Fibroblast of skin of abdomen (primary cell): ENCODE measurements at regions not wholly inside any gene's neighbourhood (a gene's known extent, or its start where the extent isn't known, plus 50 kb on each side); places are given as distances from the start of the nearest gene placed in this dataset.
A peak's percentile ranks its signal among the peaks of the same experiment; 100 is the strongest.
"Not testable (repeated sequence)": the region's sequence is repeated elsewhere in the genome, so short reads cannot be mapped to it uniquely, and the experiment has no call there.

Experiments
- DNase-seq: peaks from one replicate; pipeline ENCODE4 v3.0.0-alpha.2; 2013

DNA sequence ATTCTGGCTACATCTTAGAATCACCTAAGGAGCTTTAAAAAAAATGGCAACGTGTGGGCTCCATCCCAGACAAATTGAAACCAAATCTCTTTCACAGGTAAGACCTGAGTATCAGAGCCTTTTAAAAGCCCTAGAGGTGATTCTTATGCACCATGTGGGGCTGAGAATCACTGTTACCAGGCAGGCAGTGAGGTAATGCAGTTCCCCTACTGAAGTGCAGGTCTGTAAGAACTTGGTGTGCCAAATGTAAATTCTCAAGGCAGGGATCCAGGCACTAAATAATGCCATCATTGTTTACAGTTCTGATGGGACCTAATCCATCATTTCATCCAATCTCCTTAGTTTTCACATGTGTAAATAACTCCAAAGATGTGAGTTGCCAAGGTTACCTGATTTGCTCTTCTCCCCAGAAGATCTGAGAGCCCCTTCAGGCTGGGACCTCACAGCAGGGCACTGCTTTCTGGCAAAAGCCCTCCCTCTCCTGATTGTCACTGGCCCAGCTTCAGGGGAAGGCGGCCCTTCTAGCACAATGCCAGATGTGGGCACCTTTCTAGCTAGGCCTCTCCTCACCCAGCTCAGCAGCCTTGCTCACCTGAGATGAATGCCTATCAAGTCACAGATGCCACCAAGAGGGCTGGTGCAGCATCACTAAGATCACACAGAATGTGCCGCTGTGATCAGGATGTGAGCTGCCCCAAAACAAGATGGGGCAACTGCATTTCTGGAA lies 73.6 kb upstream of the RGPD5 start:
- DNase-seq: no peak

DNA sequence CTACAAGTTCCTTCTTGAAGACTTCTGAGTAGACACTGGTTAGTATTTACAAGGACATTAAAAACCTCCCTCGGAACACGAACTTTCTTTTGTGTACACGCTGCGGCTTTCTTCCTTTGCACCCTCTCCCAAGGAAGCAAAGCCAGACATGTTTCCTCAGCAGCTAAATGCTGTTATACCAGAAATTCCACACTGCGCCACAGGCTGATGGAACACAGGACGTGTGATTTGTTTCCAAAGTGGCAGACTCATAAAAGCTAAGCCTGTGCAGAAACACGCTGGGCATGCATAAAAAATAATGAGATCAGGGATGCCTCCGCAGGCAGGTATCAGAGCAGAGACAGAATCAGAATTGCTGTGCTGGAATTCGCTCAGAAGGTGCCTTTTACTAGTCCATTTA lies 73.0 kb upstream of the RGPD5 start:
- DNase-seq: no peak

DNA sequence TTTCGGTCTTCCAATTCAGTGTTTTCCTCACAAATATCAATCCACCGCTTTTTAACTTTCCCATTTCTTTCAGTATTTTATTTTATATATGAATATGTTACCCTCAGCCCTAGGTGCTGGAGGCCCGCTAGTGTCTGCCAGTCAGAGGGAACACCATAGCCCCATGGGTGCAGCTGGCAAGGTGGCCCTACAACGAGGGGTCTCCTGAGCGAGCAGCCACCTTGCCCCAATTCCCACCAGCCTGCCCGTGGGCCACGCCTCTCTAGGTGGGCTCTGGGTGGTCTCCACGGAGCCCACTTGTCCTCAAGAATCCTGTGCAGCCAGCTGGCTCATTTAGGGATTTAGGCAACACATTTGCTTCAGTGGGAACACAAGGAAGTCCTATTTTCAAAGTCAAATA lies 72.5 kb upstream of the RGPD5 start:
- no peak for DNase-seq

DNA sequence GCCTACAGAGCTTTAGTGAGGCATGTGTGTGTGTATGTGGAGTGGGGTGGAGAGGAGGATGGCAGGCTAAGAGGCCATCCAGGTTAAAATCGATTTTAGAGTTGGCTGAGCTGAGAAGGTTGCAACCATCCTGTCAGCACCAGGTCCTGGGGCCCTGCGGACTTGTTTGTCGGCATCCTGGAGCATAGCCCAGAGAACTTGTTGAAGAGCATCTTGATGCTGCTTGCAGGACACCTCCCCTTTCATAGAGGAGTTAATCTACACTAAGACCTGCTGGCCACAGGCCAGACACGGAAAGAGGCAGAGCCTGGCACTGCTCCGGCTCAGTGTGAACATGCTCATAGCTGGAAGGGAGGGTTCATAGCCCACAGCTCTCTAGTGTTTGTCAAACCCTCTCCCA lies 72.1 kb upstream of the RGPD5 start:
- no peak for DNase-seq

DNA sequence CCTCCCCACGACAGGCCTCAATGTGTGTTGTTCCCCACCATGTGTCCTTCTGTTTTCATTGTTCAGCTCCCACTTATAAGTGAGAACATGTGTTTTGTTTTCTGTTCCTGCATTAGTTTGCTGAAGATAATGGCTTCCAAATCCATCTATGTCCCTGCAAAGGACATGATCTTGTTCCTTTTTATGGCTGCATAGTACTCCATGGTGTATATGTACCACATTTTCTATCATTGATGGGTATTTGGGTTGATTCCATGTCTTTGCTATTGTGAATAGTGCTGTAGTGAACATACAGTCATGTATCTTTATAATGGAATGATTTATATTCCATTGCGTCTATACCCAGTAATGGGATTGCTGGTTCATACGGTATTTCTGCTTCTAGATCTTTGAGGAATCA lies 71.5 kb upstream of the RGPD5 start:
- not testable (repeated sequence) for DNase-seq

DNA sequence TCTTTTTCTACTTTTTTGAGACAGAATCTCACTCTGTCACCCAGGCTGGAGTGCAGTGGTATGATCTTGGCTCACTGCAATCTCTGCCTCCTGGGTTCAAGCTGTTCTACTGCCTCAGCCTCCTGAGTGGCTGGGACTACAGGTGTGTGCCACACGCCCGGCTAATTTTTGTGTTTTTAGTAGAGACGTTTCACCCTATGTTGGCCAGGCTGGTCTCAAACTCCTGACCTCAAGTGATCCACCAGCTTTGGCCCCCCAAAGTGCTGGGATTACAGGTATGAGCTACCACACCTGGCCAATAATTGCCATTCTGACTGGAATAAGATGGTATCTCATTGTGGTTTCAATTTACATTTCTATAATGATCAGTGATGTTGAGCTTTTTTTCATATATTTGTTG lies 71.0 kb upstream of the RGPD5 start:
- not testable (repeated sequence) for DNase-seq

DNA sequence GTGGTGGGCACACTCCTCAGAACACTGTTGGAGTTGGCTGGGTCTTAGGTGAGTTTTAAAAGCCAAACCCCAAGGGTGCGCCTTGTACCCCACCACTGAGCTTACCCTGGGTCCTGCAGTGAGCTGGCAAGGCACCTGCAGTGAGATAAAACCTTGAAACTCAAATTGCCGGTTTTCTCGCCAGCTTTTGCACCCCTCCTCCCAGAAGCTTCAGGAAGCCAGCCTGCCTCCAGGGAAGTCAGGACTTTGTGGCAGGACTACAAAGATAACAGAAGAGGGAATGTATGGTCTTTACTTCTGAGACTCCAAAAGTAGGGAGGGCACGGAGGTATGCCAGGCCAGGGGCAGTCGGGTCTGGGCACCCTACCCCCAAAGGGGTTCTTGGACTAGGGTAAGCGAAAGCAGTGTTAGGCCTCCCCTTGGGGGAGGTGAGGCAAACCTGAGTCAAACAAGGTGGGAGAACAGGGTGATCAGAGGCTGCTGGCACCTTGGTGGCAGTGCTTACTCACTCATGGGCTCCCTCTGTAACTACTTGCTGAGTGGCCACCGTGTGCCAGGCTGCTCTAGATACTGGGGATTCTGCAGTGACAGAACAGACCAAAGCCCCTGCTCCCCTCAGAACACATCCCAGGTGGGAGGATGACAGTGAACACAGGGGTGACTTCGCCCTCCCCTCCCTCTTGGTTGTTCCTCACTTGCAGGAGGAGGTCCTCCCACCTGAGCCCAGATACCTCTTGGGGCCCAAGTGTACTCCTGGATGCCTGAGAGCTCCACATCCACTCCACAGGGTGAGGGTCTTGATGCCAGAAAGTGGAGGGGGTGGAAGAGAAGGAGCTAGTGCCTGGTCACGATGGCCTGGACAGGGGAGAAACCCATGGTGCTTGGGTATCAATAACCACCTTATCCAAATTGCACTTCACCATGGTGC lies 69.3 kb upstream of the RGPD5 start:
- DNase-seq: no peak

DNA sequence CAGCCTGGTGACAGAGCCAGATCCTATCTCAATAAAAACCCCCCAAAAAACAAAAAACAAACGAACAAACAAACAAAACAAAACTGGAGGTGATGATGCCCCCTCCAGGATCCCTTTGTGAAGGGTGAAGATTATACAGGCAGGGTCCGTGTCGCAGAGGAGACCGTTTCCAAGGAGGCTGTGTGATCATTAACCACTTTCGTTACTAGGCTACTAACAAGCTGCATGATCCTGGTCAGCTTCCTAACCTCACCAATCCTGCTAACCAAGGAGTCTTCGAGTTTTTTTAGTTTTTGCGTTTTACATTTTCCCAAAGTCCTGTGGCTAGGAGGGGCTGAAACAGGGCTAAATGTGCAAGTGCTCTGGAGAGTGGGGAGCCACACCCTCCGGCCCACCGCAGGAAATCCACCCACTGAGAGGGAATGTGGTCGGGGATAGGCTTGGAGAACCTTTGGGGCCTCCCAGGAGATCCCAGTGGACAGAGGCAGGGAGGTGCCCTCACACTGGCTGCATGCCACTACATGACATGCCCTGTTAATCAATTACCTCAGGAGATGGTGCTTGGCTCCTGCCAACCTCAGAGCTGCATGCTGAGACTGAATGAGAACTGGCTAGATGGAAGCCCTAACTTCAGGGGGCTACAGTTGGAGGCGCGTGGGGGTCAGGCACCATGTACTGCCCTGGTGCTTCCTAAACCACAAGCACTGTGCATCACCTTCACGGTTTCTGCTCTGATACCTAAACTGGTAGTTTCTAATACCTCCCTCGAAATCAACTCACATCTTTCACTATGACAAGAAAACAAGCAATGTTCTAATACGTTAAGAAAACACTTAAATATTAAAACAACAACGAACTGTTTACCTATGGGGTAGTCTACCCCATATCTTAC lies 67.5 kb upstream of the RGPD5 start:
- no peak for DNase-seq

DNA sequence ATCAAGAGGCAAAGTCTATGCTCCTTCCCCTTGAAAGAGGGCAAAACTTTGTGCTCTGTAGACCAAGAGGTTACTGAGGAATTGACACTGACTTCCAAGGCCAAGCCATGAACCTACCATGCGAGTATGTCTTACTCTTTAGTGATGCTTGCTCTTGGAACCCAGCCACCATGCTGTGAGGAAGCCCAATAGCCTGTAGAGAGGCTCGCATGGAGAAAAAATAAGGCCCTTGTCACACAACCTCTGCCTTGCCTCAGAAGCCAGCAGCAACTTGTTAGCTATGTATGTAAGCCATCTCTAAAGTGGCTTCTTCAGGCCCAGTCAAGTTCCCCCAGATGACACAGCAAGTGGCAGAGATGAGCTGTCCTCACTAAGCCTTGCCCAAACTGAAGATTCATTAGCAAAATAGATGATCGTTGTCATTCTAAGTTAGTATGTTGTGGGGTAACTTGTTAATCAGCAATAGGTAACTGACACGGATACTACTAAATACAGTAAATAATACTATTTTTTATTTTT lies 66.1 kb upstream of the RGPD5 start:
- DNase-seq: no peak

DNA sequence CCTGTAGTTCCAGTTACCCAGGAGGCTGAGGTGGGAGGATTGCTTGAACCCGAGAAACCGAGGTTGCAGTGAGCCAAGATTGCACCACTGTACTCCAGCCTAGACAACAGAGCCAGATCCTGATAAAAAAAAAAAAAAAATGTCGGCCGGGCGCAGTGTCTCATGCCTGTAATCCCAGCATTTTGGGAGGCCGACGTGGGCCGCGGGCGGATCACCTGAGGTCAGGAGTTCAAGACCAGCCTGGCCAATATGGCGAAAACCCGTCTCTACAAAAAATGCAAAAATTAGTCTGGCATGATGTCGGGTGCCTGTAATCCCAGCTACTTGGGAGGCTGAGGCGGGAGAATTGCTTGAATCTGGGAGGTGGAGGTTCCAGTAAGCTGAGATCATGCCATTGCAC lies 60.4 kb upstream of the RGPD5 start:
- not testable (repeated sequence) for DNase-seq

DNA sequence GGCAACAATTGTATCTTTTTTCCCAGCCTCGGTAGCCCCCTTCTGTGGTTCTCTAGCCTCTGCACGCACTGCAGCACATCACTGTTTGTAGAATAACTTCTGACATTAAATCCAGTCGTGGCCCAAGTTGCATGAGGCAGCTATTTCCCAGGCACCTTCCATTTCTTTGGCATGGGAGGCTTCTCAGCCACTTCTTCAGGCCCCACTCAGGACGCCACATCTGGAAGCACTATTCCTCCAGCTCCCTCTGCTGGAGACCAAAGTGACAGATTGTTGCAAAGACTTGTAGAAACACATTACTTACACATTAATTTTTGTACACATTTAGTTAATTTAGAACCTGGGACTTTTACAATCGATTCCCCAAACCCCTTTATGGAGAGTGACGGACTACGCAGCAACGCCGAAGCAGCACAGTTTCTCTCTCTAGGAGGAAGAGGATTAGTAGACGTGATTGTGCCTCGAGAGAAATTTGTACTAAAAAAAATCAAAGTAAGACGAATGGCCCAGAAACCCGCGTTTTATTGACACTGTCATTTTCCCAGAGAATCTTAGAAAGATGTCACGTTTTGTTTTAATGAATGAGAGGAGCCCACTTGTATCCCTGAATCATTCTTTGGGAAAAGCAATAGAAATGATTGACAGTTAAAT lies 57.8 kb upstream of the RGPD5 start:
- peak; percentile 72 for DNase-seq
